Esophagus squamous epithelium (tissue), 5 donors: ENCODE measurements at regions not wholly inside any gene's neighbourhood (a gene's known extent, or its start where the extent isn't known, plus 50 kb on each side); places are given as distances from the start of the nearest gene placed in this dataset.
A peak's percentile ranks its signal among the peaks of the same experiment; 100 is the strongest.

Experiments
- DNase-seq: peaks from one replicate; lab custom pipeline; 2025; lab: John Stamatoyannopoulos, UW
- H3K27ac ChIP-seq, 4 donors: fragments of 200-600 bp; sonication (generic); one replicate each; pipeline ENCODE4 v1.5.1; 2016 to 2019; ENCODE audit warnings: mild to moderate bottlenecking in 1 of 4
- H3K27me3 ChIP-seq, 4 donors: fragments of 200-600 bp; sonication (generic); 1 replicate in 3 of 4; 2 replicates in 1 of 4; pipeline versions ENCODE4 v1.5.1 to v1.6.0; 2017 to 2021; ENCODE audit warnings: antibody characterized with exemption in 1 of 4
- H3K36me3 ChIP-seq, 3 donors: fragments of 200-600 bp; sonication (generic); one replicate each; pipeline ENCODE4 v1.5.1; 2016 to 2019
- H3K4me1 ChIP-seq, 3 donors: fragments of 200-600 bp; sonication (generic); one replicate each; pipeline ENCODE4 v1.5.1; 2017 to 2019
- H3K4me3 ChIP-seq, 4 donors: fragments of 200-600 bp; sonication (generic); 1 replicate in 3 of 4; 2 replicates in 1 of 4; pipeline ENCODE4 v1.5.1; 2016 to 2019; ENCODE audit warnings: mild to moderate bottlenecking in 2 of 4, moderate library complexity in 1 of 4
- H3K9me3 ChIP-seq, 3 donors: fragments of 200-600 bp; sonication (generic); one replicate each; pipeline ENCODE4 v1.5.1; 2016 to 2019
- POLR2A ChIP-seq, 4 donors: fragments of 450-650 bp; IDR thresholded peaks; one replicate each; pipeline ENCODE4 v1.6.1; 2017; ENCODE audit warnings: antibody characterized with exemption in 4 of 4, mild to moderate bottlenecking in 4 of 4, moderate library complexity in 3 of 4
- WGBS, 2 donors: methylation state at CpG; one replicate each; pipeline ENCODE4 v1.1.5; 2018; 5-methylcytosine and 5-hydroxymethylcytosine counted together
- intact Hi-C: fragments of 100-400 bp; cut with DNase I; formaldehyde crosslinking; loops from one replicate; pipeline ENCODE4 v1.15.0; 2022
- TF ChIP-seq, protein P1 (sequence below), 6 experiments: fragments of 450-650 bp in 4 of 6; fragments of 200-600 bp in 2 of 6; sonication (generic) in 2 of 6; IDR thresholded peaks; one replicate each; pipeline ENCODE4 v1.5.1; 2016 to 2019; ENCODE audit warnings: antibody characterized with exemption in 6 of 6, mild to moderate bottlenecking in 4 of 6, moderate library complexity in 4 of 6
- donor health status: DM: yes; HTN: yes; CAD: no.

DNA sequence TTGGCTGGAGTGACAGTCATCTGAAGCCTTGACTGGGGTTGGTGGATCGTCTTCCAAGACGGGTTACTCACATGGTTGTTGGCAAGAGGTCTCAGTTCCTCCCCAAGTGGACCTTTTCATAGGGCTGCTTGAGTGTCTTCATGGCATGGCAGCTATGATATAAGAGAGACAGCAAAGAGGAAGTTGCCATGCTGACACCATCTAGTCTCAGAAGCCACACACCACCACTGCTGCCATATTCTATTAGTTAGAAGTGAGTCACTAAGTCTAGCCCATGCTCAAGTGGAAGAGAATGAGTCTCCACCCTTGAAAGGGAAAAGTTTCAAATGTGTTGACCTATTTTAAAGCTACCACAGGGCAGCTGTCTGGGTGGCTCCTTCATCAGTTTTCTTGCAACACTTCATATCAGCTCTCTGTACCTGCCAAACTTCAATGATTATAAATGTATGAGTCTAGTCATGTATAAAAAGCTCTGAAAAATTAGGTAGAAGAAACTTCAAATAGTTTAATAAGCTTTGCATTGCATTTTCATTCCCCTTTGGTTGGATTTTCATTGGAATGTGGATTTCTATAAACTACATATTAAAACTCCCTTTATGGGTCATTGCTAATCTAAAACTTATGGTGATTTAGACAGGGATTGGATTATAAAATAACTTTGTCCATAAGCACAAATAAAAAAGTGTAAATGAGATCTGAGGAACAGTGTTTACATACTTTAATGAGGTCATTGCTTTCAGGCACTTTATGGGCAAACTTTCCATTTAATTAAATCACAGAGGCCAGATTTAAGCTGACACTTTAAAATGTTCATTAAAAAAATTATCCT lies 68.0 kb upstream of the ATXN3L start:
- Histone ChIP-seq H3K27me3 (no peaks in the 10 kb centered on the region), H3K9me3 (no peaks in the 10 kb centered on the region), H3K4me1 (no peaks in the 10 kb centered on the region), H3K4me3 (no peak overlapping the region), H3K36me3 (no peaks in the 10 kb centered on the region), H3K27ac (peak overlapping the region in 1 of 4 donors; percentile 33)
- TF ChIP-seq, protein P1, sequence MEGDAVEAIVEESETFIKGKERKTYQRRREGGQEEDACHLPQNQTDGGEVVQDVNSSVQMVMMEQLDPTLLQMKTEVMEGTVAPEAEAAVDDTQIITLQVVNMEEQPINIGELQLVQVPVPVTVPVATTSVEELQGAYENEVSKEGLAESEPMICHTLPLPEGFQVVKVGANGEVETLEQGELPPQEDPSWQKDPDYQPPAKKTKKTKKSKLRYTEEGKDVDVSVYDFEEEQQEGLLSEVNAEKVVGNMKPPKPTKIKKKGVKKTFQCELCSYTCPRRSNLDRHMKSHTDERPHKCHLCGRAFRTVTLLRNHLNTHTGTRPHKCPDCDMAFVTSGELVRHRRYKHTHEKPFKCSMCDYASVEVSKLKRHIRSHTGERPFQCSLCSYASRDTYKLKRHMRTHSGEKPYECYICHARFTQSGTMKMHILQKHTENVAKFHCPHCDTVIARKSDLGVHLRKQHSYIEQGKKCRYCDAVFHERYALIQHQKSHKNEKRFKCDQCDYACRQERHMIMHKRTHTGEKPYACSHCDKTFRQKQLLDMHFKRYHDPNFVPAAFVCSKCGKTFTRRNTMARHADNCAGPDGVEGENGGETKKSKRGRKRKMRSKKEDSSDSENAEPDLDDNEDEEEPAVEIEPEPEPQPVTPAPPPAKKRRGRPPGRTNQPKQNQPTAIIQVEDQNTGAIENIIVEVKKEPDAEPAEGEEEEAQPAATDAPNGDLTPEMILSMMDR (IDR thresholded peaks at IDR 0.05), result no peak
- no peak for TF ChIP-seq POLR2A (IDR thresholded peaks at IDR 0.05)
- intact Hi-C loops, result no loop called here
- DNase-seq, result no peak
- 57% methylated on average over 2 of the region's 2 CpGs; no CpG with 5 or more reads in 1 of the 2 donors for WGBS, 2 donors

DNA sequence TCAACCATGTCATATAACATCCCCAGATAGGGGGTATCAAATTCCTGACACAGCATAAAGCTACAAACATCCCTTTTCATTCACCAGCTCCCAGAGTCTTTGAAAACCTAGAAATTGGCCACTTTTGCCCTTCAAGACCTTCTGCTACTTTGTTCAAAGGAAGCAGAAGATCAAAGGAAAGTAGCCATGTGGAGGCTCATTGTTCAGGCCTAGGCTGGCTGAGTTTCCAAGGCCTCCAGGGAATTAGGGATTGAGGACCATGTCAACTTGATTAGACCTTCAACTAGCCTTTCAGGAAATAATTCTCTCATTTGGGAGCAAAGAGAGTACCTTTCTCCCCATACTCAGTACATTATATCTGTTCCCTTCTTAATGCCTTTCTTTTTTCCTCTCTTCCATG lies 66.8 kb upstream of the ATXN3L start:
- no peaks in the 10 kb centered on the region for H3K9me3 ChIP-seq
- no peak for DNase-seq
- no peak overlapping the region for H3K27ac ChIP-seq
- no peak for TF ChIP-seq POLR2A (IDR thresholded peaks at IDR 0.05)
- TF ChIP-seq, protein P1 (IDR thresholded peaks at IDR 0.05), result no peak
- no peaks in the 10 kb centered on the region for H3K4me1 ChIP-seq
- intact Hi-C loops, result no loop called here
- H3K36me3 ChIP-seq, result no peaks in the 10 kb centered on the region
- no peaks in the 10 kb centered on the region for H3K27me3 ChIP-seq
- H3K4me3 ChIP-seq, result no peak overlapping the region

DNA sequence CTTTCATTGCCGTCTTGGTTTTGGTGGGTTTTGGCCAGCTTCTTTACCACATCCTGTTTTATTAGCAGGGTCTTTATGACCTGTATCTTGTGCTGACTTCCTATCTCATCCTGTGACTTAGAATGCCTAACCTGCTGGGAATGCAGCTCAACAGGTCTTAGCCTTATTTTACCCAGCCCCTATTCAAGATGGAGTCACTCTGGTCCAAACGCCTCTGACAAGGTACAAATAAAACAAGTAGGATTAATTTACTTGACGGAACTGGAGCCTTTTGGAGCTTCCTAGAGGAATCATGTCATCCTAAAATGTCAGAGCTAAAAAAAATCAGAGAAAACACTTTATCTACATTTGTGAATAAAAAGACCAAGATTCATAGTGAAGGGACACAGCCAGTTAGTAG lies 66.2 kb upstream of the ATXN3L start:
- intact Hi-C loops, result no loop called here
- WGBS, 2 donors, result 75 to 96% methylated on average over 2 to 3 of the region's 3 CpGs
- no peaks in the 10 kb centered on the region for H3K9me3 ChIP-seq
- no peaks in the 10 kb centered on the region for H3K27me3 ChIP-seq
- H3K27ac ChIP-seq, result no peak overlapping the region
- no peak for DNase-seq
- H3K36me3 ChIP-seq, result no peaks in the 10 kb centered on the region
- no peaks in the 10 kb centered on the region for H3K4me1 ChIP-seq
- TF ChIP-seq POLR2A (IDR thresholded peaks at IDR 0.05), result no peak
- TF ChIP-seq, protein P1 (IDR thresholded peaks at IDR 0.05), result no peak
- H3K4me3 ChIP-seq, result no peak overlapping the region

DNA sequence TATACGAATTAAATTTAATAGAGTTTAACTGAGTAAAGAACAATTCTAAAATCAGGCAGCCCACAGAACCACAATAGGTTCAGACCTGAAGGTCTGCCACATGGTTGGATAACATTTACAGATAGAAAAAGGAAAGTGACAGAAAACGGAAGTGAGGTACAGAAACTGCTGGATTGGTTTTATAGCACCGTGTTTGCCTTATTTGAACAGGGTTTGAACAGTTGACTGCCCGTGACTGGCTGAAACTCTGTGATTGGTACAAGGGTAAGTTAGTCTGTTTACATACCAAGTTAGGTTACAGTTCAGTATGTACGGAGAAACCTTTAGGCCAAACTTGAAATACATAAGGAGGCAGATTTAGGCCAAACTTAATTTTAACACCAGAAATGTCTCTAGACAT lies 64.1 kb upstream of the ATXN3L start:
- no peak for DNase-seq
- Histone ChIP-seq H3K9me3 (no peaks in the 10 kb centered on the region), H3K27me3 (no peaks in the 10 kb centered on the region), H3K4me1 (no peaks in the 10 kb centered on the region), H3K27ac (no peak overlapping the region), H3K4me3 (no peak overlapping the region), H3K36me3 (no peaks in the 10 kb centered on the region)
- TF ChIP-seq POLR2A (IDR thresholded peaks at IDR 0.05), result no peak
- TF ChIP-seq, protein P1 (IDR thresholded peaks at IDR 0.05), result no peak
- WGBS, 2 donors, result 63 to 71% methylated on average over 5 of the region's 5 CpGs
- intact Hi-C loops, result no loop called here

DNA sequence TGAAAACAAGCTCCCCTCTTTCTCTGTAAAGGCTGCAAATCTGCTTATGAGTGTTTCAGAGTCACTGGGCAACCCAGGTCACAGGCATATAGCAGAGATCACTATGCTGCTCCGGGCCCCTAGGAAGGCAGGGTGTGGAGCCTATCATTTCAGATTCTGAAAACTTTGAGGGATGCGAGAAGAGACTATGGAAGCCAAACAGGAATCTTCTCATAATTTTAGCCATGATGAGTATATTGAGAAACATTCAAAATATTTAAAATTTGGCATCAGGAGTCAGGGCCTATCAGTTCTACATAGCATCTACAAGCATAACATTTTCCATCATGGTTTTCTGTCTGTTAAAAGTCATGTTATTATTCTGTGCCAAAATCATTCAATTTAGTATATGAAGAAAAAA lies 61.7 kb upstream of the ATXN3L start:
- Histone ChIP-seq H3K4me1 (peaks cover 0 to 15% (median under 1%) of the 10 kb centered on the region in 3 donors), H3K9me3 (no peaks in the 10 kb centered on the region), H3K4me3 (no peak overlapping the region), H3K27me3 (no peaks in the 10 kb centered on the region), H3K27ac (no peak overlapping the region), H3K36me3 (no peaks in the 10 kb centered on the region)
- no peak for DNase-seq
- intact Hi-C loops, result no loop called here
- 84 to 95% methylated on average over 2 of the region's 2 CpGs for whole genome bisulfite sequencing, 2 donors
- TF ChIP-seq, protein P1 (IDR thresholded peaks at IDR 0.05), result no peak
